ENCODE measurements at regions not wholly inside any gene's neighbourhood (a gene's known extent, or its start where the extent isn't known, plus 50 kb on each side); places are given as distances from the start of the nearest gene placed in this dataset.
"Not testable (repeated sequence)": the region's sequence is repeated elsewhere in the genome, so short reads cannot be mapped to it uniquely, and the experiment has no call there.

GRCh38 chr1:195185321-195185720, 1422.9 kb downstream of the KCNT2 start:
- no peak for TF ChIP-seq CTCF (IDR thresholded peaks at IDR 0.05; ENCODE audit: low read depth, low read length)
- no peak for DNase-seq (ENCODE audit: extremely low read depth, low read depth)

- TF ChIP-seq CTCF (IDR thresholded peaks at IDR 0.05; ENCODE audit: low read depth, low read length) = no peak
Measured at GRCh38 chr1:195173753-195174152, 1434.5 kb downstream of the KCNT2 start.

GRCh38 chr1:195159795-195160194, 1448.4 kb downstream of the KCNT2 start:
- DNase-seq (ENCODE audit: extremely low read depth, low read depth) = not testable (repeated sequence)

More at GRCh38 chr1:195173753-195174152, 1434.5 kb downstream of the KCNT2 start:
- DNase-seq (ENCODE audit: extremely low read depth, low read depth) = no peak

DNA sequence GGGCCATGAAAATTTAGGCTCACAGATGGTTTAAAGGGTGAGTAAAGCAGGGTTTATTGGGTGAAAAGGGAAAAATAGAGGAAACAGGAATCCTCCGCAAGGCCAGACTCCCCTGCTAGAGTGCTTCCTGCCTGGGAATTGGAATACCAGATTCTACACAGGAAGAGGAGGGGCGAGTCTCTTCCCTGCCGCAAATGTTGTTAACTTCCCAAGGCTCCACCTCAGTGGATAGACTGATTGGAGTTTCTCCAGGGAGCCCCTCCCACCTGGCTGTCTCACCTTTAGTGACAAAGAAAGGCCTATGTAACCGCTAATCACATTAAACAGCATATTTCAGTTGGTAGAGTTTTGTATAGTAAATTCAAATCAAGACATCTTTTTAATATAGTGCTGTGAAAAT, 1450.1 kb downstream of the KCNT2 start:
- TF ChIP-seq CTCF (IDR thresholded peaks at IDR 0.05; ENCODE audit: low read depth, low read length) = no peak
- no peak for DNase-seq (ENCODE audit: extremely low read depth, low read depth)

- TF ChIP-seq CTCF (IDR thresholded peaks at IDR 0.05; ENCODE audit: low read depth, low read length) = no peak
- no peak for DNase-seq (ENCODE audit: extremely low read depth, low read depth)
Measured at GRCh38 chr1:195153107-195153506, 1455.1 kb downstream of the KCNT2 start.

GRCh38 chr1:195150768-195151167, 1457.5 kb downstream of the KCNT2 start:
- TF ChIP-seq CTCF (IDR thresholded peaks at IDR 0.05; ENCODE audit: low read depth, low read length) = no peak
- DNase-seq (ENCODE audit: extremely low read depth, low read depth) = no peak

GRCh38 chr1:195141294-195141693, 1466.9 kb downstream of the KCNT2 start:
- no peak for TF ChIP-seq CTCF (IDR thresholded peaks at IDR 0.05; ENCODE audit: low read depth, low read length)
- no peak for DNase-seq (ENCODE audit: extremely low read depth, low read depth)

- no peak for DNase-seq (ENCODE audit: extremely low read depth, low read depth)
- TF ChIP-seq CTCF (IDR thresholded peaks at IDR 0.05; ENCODE audit: low read depth, low read length) = no peak
Measured at GRCh38 chr1:195130598-195130997, 1477.6 kb downstream of the KCNT2 start.
